GM06990 (cell line): ENCODE measurements at regions not wholly inside any gene's neighbourhood (a gene's known extent, or its start where the extent isn't known, plus 50 kb on each side); places are given as distances from the start of the nearest gene placed in this dataset.

ENCODE experiments used
- DNase-seq: peaks from one replicate; pipeline ENCODE4 v3.0.0-alpha.2; 2011; ENCODE audit not compliant: insufficient read length; ENCODE audit errors: extremely low read depth
- H3K27me3 ChIP-seq: replicated peaks from 2 replicates; pipeline ENCODE4 v1.6.0; 2011; ENCODE audit warnings: low read length; ENCODE audit not compliant: control insufficient read depth, insufficient read depth
- H3K36me3 ChIP-seq: 2 replicates; pipeline ENCODE4 v1.5.1; 2011; ENCODE audit warnings: low read length; ENCODE audit not compliant: control insufficient read depth, insufficient read depth
- H3K4me3 ChIP-seq: replicated peaks from 2 replicates; pipeline ENCODE4 v1.5.1; 2011; ENCODE audit warnings: low read depth, mild to moderate bottlenecking, control low read depth, low read length
- TF ChIP-seq, protein P1 (sequence below): IDR thresholded peaks from 2 replicates; pipeline ENCODE4 v1.5.1; 2011; ENCODE audit warnings: low read length, control low read depth, mild to moderate bottlenecking, inconsistent platforms; ENCODE audit not compliant: insufficient read depth, poor library complexity, severe bottlenecking

DNA sequence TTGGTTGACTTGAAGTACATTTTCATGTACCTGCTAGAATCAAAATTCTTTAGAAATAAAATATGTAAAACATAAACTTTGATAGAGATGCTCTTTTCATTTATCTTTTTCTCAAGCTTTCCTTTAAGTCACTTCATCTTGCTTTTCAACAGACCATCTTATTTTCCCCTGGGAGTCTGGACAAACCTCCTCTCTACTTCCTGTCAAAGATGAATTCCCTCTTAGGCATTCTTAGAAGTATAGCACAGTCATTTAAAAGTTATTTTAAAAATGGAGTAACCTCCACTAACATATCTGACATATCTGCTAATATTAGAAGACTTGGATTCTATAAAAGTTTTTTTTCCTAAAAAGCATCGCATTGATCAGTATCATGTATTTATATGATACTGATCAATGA is 84.8 kb upstream of the PAX6 start:
- DNase-seq, result no peak
- H3K4me3 ChIP-seq, result no peak overlapping the region
- H3K27me3 ChIP-seq, result no peaks in the 10 kb centered on the region
- no peaks in the 10 kb centered on the region for H3K36me3 ChIP-seq
- TF ChIP-seq, protein P1, sequence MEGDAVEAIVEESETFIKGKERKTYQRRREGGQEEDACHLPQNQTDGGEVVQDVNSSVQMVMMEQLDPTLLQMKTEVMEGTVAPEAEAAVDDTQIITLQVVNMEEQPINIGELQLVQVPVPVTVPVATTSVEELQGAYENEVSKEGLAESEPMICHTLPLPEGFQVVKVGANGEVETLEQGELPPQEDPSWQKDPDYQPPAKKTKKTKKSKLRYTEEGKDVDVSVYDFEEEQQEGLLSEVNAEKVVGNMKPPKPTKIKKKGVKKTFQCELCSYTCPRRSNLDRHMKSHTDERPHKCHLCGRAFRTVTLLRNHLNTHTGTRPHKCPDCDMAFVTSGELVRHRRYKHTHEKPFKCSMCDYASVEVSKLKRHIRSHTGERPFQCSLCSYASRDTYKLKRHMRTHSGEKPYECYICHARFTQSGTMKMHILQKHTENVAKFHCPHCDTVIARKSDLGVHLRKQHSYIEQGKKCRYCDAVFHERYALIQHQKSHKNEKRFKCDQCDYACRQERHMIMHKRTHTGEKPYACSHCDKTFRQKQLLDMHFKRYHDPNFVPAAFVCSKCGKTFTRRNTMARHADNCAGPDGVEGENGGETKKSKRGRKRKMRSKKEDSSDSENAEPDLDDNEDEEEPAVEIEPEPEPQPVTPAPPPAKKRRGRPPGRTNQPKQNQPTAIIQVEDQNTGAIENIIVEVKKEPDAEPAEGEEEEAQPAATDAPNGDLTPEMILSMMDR, result no peak

DNA sequence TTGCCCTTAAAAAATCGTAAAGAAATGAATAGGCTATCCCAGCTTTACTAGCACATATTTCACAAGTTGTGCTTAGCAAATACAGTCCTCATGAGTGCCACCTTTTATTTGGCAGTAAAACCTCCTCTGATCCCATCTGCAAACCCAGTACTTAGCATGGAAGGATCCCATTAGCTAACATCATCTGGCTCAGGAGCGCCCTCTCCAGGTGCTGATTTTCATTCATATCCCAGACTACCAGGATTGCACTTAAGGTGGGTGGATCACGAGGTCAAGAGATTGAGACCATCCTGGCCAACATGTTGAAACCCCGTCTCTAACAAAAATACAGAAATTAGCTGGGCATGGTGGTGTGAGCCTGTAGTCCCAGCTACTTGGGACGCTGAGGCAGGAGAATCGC is 76.1 kb upstream of the PAX6 start:
- Histone ChIP-seq H3K4me3 (no peak overlapping the region), H3K36me3 (no peaks in the 10 kb centered on the region), H3K27me3 (no peaks in the 10 kb centered on the region)
- TF ChIP-seq, protein P1, result peak; percentile 31
- no peak for DNase-seq

DNA sequence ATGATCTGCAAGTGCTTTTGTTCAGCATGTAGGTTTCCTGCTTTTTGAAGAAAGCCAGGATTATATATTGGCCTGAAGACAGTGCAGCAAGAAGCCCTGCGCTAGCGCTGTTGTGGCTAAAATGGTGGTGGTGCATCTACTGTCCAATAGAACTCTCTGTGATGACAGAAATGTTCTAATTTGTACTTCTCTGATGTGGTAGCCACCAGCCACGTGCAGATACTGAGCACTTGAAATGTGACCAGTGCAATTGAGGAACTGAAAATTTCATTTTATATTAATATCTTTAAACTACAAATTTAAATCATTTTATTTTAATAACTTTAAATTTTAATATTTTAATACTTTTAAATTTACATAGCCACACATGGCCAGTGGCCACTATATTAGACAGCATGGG is 73.0 kb upstream of the PAX6 start:
- Histone ChIP-seq H3K27me3 (no peaks in the 10 kb centered on the region), H3K36me3 (no peaks in the 10 kb centered on the region), H3K4me3 (no peak overlapping the region)
- DNase-seq, result no peak
- TF ChIP-seq, protein P1, result no peak

DNA sequence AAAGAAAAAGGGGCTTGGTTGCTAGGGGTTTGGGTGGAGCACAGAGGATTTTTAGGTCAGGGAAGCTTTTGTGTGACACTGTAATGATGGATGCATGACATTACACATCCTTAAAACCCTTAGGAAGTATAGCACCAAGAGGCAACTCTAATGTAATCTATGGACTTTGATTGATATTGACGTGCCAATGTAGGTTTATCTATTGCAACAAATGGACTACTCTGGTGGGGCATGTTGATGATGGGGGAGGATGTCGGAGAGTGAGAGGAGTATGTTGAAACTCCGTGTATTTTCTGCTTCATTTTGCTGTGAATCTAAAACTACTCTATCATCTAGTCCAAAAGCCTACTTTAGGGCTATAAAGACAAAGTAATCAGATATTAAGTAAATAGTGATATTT is 72.3 kb upstream of the PAX6 start:
- TF ChIP-seq, protein P1, result no peak
- Histone ChIP-seq H3K36me3 (no peaks in the 10 kb centered on the region), H3K4me3 (no peak overlapping the region), H3K27me3 (no peaks in the 10 kb centered on the region)
- no peak for DNase-seq

DNA sequence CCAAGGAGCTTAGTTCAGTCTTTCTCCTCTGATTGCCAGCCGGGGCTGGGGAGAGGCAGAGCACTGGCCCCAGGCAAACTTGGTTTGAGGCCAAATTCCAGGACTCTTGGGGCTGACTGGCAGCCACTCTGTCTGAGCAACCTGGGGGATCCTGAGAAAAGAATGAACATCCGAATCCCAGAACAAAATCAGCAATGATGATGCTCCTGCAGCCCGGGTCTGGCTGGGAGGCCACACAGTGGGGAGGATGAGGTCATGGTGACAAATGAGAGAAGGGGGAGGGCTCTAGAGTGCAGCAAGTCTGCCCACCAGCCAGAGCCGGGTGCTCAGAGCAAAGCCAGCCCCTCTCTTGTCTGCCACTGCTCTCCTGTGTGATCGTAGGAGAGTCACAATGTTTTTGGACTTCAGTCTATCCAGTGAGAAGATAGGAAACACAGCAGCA is 71.8 kb upstream of the PAX6 start:
- no peak overlapping the region for H3K4me3 ChIP-seq
- no peak for DNase-seq
- H3K27me3 ChIP-seq, result no peaks in the 10 kb centered on the region
- H3K36me3 ChIP-seq, result no peaks in the 10 kb centered on the region
- TF ChIP-seq, protein P1, result no peak

DNA sequence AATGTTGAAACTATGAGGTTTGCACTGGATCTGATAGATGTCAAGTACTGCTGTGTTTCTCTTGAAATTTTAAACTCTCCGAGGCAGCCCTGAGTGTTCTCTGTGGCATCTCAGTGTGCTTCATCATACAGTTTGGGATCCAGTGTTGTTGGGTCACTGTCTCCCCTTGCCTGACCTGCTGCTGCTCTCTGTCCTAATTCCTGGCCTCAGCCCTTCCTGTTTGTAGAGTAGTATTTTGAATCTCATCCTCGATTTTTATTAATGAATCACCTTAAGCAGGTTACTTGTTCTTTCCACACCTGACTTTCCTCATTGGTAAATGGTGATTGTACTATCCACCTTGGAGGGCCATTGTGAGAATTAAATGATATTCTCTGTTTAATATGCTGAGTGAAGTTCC is 70.7 kb upstream of the PAX6 start:
- no peaks in the 10 kb centered on the region for H3K36me3 ChIP-seq
- H3K27me3 ChIP-seq, result no peaks in the 10 kb centered on the region
- H3K4me3 ChIP-seq, result no peak overlapping the region
- TF ChIP-seq, protein P1, result no peak
- no peak for DNase-seq
